ENCODE measurements at regions not wholly inside any gene's neighbourhood (a gene's known extent, or its start where the extent isn't known, plus 50 kb on each side); places are given as distances from the start of the nearest gene placed in this dataset.

DNA sequence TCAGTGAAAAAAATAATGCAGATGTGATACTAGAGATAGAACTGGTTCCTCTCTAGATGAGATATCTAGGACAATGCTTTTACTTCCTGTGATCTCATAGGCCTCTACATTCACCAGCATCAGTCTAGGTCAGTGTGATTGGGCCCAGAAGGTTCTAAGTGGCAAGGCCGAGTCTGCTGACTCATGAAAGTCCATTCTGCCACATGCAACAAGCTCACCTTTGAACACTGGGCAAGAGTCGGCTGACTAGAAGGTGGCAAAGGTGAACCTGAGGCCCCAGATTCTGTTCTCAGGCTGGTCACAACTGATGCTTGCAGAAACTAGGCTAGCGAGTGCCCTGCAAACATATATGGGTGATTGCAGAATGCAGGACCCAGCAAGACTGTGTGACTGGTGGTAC is 105.7 kb upstream of the PLXNA4 start:
- TF ChIP-seq, protein P1, sequence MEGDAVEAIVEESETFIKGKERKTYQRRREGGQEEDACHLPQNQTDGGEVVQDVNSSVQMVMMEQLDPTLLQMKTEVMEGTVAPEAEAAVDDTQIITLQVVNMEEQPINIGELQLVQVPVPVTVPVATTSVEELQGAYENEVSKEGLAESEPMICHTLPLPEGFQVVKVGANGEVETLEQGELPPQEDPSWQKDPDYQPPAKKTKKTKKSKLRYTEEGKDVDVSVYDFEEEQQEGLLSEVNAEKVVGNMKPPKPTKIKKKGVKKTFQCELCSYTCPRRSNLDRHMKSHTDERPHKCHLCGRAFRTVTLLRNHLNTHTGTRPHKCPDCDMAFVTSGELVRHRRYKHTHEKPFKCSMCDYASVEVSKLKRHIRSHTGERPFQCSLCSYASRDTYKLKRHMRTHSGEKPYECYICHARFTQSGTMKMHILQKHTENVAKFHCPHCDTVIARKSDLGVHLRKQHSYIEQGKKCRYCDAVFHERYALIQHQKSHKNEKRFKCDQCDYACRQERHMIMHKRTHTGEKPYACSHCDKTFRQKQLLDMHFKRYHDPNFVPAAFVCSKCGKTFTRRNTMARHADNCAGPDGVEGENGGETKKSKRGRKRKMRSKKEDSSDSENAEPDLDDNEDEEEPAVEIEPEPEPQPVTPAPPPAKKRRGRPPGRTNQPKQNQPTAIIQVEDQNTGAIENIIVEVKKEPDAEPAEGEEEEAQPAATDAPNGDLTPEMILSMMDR (conservative IDR thresholded peaks at IDR 0.05; ENCODE audit: low read depth in 2 of 2), result no peak
- no peak for TF ChIP-seq EZH2phosphoT487 (IDR thresholded peaks at IDR 0.05; ENCODE audit: unreplicated experiment)
- TF ChIP-seq EZH2 (IDR thresholded peaks at IDR 0.05; ENCODE audit: low read depth, unreplicated experiment), result no peak
- no peak for TF ChIP-seq POLR2AphosphoS5 (IDR thresholded peaks at IDR 0.05; ENCODE audit: low read depth)
- no peak for TF ChIP-seq REST (IDR thresholded peaks at IDR 0.05; ENCODE audit: unreplicated experiment)
- TF ChIP-seq ETS1 (IDR thresholded peaks at IDR 0.05), result no peak
- TF ChIP-seq CREB1 (CRISPR knock-in tag; IDR thresholded peaks at IDR 0.05; ENCODE audit: low read depth), result no peak
- no peak for TF ChIP-seq STAT1 (IDR thresholded peaks at IDR 0.05; ENCODE audit: unreplicated experiment)
- no peak for TF ChIP-seq NANOG (IDR thresholded peaks at IDR 0.05; ENCODE audit: borderline replicate concordance)
- TF ChIP-seq JUNB (IDR thresholded peaks at IDR 0.05; ENCODE audit: unreplicated experiment), result no peak
- no peak for TF ChIP-seq ZNF114 (CRISPR knock-in tag; IDR thresholded peaks at IDR 0.05)
- TF ChIP-seq ZNF462 (CRISPR knock-in tag; IDR thresholded peaks at IDR 0.05), result no peak
- no peak for TF ChIP-seq ZNF331 (CRISPR knock-in tag; IDR thresholded peaks at IDR 0.05; ENCODE audit: low read depth)

All from GM23338 (cell line).